GM13976 (cell line): ENCODE measurements at regions not wholly inside any gene's neighbourhood (a gene's known extent, or its start where the extent isn't known, plus 50 kb on each side); places are given as distances from the start of the nearest gene placed in this dataset.

Experiments
- DNase-seq: peaks from one replicate; pipeline ENCODE4 v3.0.0; 2012; ENCODE audit warnings: low spot score
- in situ Hi-C: fragments of 300-500 bp; cut with MboI; formaldehyde crosslinking; loops from one replicate; pipeline ENCODE4 v1.12.0; 2022; ENCODE audit warnings: low sequenced_read_pairs, mixed read lengths, inconsistent platforms; ENCODE audit not compliant: unreplicated experiment
- TF ChIP-seq, protein P1 (sequence below): IDR thresholded peaks from 2 replicates; pipeline ENCODE4 v1.5.1; 2012; ENCODE audit warnings: borderline replicate concordance, mild to moderate bottlenecking; ENCODE audit not compliant: insufficient read depth; ENCODE audit errors: extremely low read depth, missing control alignments, control extremely low read depth

DNA sequence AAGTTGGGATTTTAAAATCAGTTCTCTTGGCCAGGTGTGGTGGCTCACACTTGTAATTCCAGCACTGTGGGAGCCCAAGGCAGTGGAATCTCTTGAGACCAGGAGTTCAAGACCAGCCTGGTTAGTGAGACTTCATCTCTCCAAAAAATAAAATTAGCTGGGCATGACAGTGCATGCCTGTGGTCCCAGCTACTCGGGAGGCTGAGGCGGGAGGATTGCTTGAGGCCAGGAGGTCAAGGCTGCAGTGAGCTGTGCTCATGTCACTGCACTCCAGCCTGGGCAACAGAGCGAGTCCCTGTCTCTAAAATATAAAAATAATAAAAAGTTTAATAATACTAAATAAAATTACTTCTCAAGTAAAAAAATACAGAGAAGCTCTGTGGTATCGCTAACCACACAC, 77.5 kb downstream of the FOXA2 start:
- DNase-seq: no peak
- in situ Hi-C loops: no loop called here
- TF ChIP-seq, protein P1, sequence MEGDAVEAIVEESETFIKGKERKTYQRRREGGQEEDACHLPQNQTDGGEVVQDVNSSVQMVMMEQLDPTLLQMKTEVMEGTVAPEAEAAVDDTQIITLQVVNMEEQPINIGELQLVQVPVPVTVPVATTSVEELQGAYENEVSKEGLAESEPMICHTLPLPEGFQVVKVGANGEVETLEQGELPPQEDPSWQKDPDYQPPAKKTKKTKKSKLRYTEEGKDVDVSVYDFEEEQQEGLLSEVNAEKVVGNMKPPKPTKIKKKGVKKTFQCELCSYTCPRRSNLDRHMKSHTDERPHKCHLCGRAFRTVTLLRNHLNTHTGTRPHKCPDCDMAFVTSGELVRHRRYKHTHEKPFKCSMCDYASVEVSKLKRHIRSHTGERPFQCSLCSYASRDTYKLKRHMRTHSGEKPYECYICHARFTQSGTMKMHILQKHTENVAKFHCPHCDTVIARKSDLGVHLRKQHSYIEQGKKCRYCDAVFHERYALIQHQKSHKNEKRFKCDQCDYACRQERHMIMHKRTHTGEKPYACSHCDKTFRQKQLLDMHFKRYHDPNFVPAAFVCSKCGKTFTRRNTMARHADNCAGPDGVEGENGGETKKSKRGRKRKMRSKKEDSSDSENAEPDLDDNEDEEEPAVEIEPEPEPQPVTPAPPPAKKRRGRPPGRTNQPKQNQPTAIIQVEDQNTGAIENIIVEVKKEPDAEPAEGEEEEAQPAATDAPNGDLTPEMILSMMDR: no peak

DNA sequence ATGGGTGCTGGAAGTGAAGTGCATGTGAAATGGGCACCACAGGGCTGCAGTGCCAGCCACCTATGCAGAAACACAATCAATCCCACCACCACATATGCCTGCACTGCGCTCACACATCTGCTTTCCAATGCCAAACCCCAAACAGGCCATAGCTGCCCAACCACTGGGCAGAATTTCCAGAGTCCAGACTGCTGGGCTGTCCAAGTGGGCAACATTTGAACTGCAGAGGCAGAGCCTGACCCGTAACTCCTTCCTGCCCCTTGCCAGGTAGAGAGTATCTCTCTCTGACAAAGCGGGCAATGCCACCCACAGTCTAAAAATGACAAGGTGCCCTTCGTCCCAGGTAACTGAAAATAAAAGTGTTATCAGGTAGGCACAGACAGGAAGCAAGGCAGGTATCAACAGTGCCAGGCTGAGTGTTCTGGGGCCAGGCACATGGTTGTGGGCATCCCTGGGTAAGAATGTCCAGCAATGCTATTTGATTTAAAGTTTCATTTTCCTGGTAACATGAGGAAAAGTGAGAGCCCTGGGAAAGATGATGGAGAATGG, 79.5 kb downstream of the FOXA2 start:
- DNase-seq: no peak
- TF ChIP-seq, protein P1: no peak
- in situ Hi-C loops: no loop called here

DNA sequence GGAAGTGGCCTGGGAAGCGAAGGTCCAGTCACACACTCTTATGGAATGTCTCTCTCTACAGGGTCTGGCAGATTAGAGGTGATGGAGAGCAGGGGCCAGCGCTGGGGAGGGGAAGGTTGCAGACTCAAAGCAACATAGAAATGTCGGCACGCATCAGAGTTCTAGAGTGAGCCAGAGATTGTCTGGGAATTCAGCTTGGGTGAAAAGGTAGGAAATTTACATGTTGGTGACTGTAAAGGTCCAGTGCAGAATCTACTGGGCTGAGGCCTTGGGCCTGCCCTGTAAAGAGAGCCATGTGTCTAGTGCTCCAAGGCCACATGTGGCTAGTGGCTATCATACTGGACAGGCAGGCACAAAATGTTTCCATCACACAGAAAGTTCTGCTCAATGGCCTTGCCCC, 80.8 kb downstream of the FOXA2 start:
- TF ChIP-seq, protein P1: no peak
- DNase-seq: no peak
- in situ Hi-C loops: no loop called here

DNA sequence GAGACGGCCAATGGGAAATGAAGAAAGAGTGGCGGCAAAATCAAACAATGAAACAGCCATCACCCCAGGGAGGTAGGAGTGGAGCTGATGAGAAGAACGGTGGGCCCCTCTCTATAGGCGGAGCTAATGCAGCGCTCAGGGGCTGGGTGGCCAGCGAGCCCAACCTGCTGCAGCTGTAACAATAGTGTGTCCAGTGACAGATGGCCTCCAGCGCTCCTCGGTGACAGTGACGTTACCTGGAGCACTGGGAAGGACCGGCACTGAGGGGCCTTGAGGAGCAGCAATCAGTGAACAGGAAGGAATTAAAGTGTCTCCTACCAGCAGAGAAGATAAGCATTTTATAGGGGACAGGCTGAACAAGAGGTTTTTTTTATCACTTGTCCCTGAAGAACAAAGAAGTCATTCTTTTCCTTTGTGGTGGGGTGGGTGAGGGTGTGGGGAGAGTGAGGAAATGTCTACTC, 81.6 kb downstream of the FOXA2 start:
- no peak for DNase-seq
- TF ChIP-seq, protein P1: no peak
- in situ Hi-C loops: no loop called here

DNA sequence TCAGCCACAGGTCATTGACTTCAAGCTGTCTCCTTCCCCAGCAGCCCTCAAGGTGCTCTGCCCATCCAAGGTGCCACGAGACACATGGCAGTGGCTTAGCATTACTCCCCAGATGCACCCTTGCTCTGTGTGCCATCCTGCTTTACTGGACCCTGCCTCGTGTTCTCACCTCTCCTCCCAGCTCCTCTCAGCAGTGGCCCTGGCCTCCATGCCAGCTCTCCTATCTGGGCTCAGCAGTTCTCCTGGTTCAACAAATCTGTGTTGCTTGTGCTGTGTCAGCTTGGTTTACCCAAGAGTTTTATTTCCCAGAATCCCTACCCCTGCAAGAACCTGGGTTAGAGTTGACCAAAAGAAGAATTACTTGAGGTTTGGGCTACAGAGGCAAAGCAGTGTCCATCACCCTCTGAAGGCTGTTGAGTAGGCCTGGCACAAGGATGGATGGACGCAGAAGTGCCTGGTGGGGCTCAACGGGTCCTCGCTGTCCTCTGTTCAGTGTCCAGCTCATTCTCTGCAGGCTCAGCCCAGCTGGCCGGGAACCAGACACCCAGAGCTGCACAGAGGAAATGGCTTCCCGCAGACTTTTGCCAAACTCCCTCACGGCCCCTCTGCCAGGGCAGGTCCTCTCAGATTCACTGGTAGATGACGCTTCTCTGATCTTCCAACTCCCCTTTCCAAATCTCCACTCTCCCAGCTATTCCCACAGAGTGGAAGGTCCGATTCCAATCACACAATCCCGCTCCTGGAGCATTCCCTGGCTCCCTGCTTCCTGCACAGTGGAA, 82.6 kb downstream of the FOXA2 start:
- TF ChIP-seq, protein P1: no peak
- DNase-seq: no peak
- in situ Hi-C loops: no loop called here

DNA sequence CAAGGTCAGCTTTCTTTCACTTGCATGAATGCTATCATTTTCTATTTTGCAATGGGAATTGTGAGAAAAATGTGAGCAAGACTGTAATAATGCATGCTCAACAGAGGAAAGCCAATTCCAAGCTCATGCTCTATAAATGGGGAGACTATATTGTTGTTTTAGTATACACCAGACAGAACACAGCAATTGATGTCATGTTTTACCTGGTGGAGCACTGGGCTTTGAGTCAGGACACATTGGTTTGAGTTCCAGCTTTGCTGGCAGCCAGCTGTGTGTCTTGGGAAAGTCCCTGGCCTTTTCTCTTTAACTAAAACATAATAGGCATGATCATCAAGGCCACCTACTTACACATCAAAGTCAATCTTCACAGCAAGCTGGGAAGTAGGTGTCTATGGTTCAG, 83.3 kb downstream of the FOXA2 start:
- TF ChIP-seq, protein P1: no peak
- in situ Hi-C loops: no loop called here
- DNase-seq: no peak
